ENCODE measurements at regions not wholly inside any gene's neighbourhood (a gene's known extent, or its start where the extent isn't known, plus 50 kb on each side); places are given as distances from the start of the nearest gene placed in this dataset.

- ATAC-seq (no peak), FAIRE-seq (no peak), DNase-seq (no peak)
- WGBS, 2 donors = 40 to 60% methylated on average over 3 of the region's 3 CpGs
- no peaks in the 10 kb centered on the region for H3K9me3 ChIP-seq
- H3K4me1 ChIP-seq = no peaks in the 10 kb centered on the region
- H3K27me3 ChIP-seq = no peaks in the 10 kb centered on the region
- no peak overlapping the region for H3K27ac ChIP-seq
- no peaks in the 10 kb centered on the region for H3K36me3 ChIP-seq
- intact Hi-C loops (cut with DNase I) = no loop called here
- TF ChIP-seq CTCF (IDR thresholded peaks at IDR 0.05) = no peak
- H3K4me3 ChIP-seq = no peak overlapping the region
Measured at GRCh38 chr9:115169003-115169402, 51.0 kb upstream of the TNC start.

GRCh38 chr9:115170358-115171073 lies 52.6 kb upstream of the TNC start:
- FAIRE-seq = no peak
- Histone ChIP-seq H3K4me1 (no peaks in the 10 kb centered on the region), H3K36me3 (no peaks in the 10 kb centered on the region), H3K9me3 (no peaks in the 10 kb centered on the region), H3K27ac (no peak overlapping the region), H3K4me3 (no peak overlapping the region), H3K27me3 (no peaks in the 10 kb centered on the region)
- WGBS, 2 donors = 59 to 80% methylated on average over 5 of the region's 5 CpGs
- ATAC-seq = no peak
- no peak for DNase-seq
- no peak for TF ChIP-seq CTCF (IDR thresholded peaks at IDR 0.05)
- intact Hi-C loops (cut with DNase I) = no loop called here

- no peak overlapping the region for H3K27ac ChIP-seq
- no peak for DNase-seq
- intact Hi-C loops (cut with DNase I) = no loop called here
- no peaks in the 10 kb centered on the region for H3K9me3 ChIP-seq
- no peak for FAIRE-seq
- no peaks in the 10 kb centered on the region for H3K4me1 ChIP-seq
- no peak for ATAC-seq
- no peak overlapping the region for H3K4me3 ChIP-seq
- no peaks in the 10 kb centered on the region for H3K27me3 ChIP-seq
- H3K36me3 ChIP-seq = no peaks in the 10 kb centered on the region
- TF ChIP-seq CTCF (IDR thresholded peaks at IDR 0.05) = no peak
- WGBS, 2 donors = 51 to 77% methylated on average over 3 of the region's 3 CpGs
Measured at GRCh38 chr9:115171921-115172388, 54.0 kb upstream of the TNC start.

GRCh38 chr9:115182264-115182663 lies 64.3 kb upstream of the TNC start:
- Histone ChIP-seq H3K36me3 (no peaks in the 10 kb centered on the region), H3K9me3 (no peaks in the 10 kb centered on the region), H3K27me3 (peaks cover 0 to 3% (median 0%) of the 10 kb centered on the region in 4 donors), H3K27ac (no peak overlapping the region), H3K4me3 (no peak overlapping the region), H3K4me1 (no peaks in the 10 kb centered on the region)
- intact Hi-C loops (cut with DNase I) = no loop called here
- ATAC-seq = no peak
- TF ChIP-seq CTCF (IDR thresholded peaks at IDR 0.05) = no peak
- WGBS, 2 donors = 78 to 83% methylated on average over 1 of the region's 1 CpG
- no peak for FAIRE-seq
- no peak for DNase-seq

GRCh38 chr9:115183436-115183835 lies 65.5 kb upstream of the TNC start:
- Histone ChIP-seq H3K4me3 (no peak overlapping the region), H3K36me3 (no peaks in the 10 kb centered on the region), H3K9me3 (no peaks in the 10 kb centered on the region), H3K27me3 (peaks cover 0 to 3% (median 0%) of the 10 kb centered on the region in 4 donors), H3K27ac (no peak overlapping the region), H3K4me1 (no peaks in the 10 kb centered on the region)
- DNase-seq = no peak
- FAIRE-seq = no peak
- intact Hi-C loops (cut with DNase I) = no loop called here
- no peak for TF ChIP-seq CTCF (IDR thresholded peaks at IDR 0.05)
- ATAC-seq = no peak
